ENCODE measurements at regions not wholly inside any gene's neighbourhood (a gene's known extent, or its start where the extent isn't known, plus 50 kb on each side); places are given as distances from the start of the nearest gene placed in this dataset.

DNA sequence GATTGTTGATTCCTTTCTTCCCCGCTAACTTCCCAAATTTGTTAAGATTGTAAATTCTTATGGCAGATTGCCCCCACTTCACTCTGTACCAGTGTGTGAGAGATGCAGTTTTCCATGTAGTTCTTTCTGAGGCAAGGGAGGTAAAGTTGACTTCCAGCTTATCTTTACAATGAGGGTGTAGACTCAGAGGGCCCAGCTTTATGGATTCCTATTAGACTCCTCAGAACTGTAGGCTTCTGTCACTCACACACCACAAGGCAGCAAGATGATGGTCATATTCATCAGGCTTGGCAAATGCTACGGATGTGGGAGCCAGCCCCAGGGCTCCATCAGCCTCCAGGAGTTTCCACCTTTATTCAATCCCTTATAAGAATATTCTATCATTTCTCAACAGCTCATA lies 461.9 kb upstream of the KLF4 start:
- TF ChIP-seq, protein P1, sequence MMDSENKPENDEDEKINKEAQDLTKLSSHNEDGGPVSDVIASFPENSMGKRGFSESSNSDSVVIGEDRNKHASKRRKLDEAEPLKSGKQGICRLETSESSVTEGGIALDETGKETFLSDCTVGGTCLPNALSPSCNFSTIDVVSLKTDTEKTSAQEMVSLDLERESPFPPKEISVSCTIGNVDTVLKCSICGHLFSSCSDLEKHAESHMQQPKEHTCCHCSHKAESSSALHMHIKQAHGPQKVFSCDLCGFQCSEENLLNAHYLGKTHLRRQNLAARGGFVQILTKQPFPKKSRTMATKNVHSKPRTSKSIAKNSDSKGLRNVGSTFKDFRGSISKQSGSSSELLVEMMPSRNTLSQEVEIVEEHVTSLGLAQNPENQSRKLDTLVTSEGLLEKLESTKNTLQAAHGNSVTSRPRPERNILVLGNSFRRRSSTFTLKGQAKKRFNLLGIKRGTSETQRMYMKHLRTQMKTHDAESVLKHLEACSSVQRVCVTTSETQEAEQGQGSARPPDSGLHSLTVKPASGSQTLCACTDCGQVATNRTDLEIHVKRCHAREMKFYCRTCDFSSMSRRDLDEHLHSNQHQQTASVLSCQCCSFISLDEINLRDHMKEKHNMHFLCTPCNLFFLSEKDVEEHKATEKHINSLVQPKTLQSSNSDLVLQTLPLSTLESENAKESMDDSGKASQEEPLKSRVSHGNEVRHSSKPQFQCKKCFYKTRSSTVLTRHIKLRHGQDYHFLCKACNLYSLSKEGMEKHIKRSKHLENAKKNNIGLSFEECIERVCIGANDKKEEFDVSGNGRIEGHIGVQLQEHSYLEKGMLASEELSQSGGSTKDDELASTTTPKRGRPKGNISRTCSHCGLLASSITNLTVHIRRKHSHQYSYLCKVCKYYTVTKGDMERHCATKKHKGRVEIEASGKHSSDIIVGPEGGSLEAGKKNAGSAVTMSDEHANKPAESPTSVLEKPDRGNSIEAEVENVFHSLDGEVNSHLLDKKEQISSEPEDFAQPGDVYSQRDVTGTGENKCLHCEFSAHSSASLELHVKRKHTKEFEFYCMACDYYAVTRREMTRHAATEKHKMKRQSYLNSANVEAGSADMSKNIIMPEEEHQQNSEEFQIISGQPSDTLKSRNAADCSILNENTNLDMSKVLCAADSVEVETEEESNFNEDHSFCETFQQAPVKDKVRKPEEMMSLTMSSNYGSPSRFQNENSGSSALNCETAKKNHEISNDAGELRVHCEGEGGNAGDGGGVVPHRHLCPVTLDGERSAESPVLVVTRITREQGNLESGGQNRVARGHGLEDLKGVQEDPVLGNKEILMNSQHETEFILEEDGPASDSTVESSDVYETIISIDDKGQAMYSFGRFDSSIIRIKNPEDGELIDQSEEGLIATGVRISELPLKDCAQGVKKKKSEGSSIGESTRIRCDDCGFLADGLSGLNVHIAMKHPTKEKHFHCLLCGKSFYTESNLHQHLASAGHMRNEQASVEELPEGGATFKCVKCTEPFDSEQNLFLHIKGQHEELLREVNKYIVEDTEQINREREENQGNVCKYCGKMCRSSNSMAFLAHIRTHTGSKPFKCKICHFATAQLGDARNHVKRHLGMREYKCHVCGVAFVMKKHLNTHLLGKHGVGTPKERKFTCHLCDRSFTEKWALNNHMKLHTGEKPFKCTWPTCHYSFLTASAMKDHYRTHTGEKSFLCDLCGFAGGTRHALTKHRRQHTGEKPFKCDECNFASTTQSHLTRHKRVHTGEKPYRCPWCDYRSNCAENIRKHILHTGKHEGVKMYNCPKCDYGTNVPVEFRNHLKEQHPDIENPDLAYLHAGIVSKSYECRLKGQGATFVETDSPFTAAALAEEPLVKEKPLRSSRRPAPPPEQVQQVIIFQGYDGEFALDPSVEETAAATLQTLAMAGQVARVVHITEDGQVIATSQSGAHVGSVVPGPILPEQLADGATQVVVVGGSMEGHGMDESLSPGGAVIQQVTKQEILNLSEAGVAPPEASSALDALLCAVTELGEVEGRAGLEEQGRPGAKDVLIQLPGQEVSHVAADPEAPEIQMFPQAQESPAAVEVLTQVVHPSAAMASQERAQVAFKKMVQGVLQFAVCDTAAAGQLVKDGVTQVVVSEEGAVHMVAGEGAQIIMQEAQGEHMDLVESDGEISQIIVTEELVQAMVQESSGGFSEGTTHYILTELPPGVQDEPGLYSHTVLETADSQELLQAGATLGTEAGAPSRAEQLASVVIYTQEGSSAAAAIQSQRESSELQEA (CRISPR knock-in tag; IDR thresholded peaks at IDR 0.05; ENCODE audit: not compliant biosample characterization): no peak
- TF ChIP-seq HMG20A (CRISPR knock-in tag; IDR thresholded peaks at IDR 0.05; ENCODE audit: borderline replicate concordance) (no peak), ZNF660 (CRISPR knock-in tag; IDR thresholded peaks at IDR 0.05; ENCODE audit: borderline replicate concordance, low read depth) (no peak)

Measured in HepG2 (cell line).